Calu3 (cell line): ENCODE measurements at regions not wholly inside any gene's neighbourhood (a gene's known extent, or its start where the extent isn't known, plus 50 kb on each side); places are given as distances from the start of the nearest gene placed in this dataset.
"Not testable (repeated sequence)": the region's sequence is repeated elsewhere in the genome, so short reads cannot be mapped to it uniquely, and the experiment has no call there.

Experiments
- BruUV-seq: library from RNA; stranded (reverse); fragments of 400-500 nt; replicated peaks from 2 replicates; lab custom pipeline; 2021; lab: Mats Ljungman, UMichigan
- CTCF ChIA-PET: fragments of 300-600 bp; sonication (Branson Sonifier 250); formaldehyde crosslinking; loops from one replicate; lab custom pipeline; 2022; ENCODE audit warnings: antibody characterized with exemption; lab: Charles Lee
- DNase-seq: peaks from one replicate; pipeline ENCODE4 v3.0.0; 2022
- H3K27ac Mint-ChIP-seq: one replicate; pipeline ENCODE4 v1.8.0; 2022; ENCODE audit warnings: mixed read lengths; ENCODE audit not compliant: unreplicated experiment
- H3K27me3 Mint-ChIP-seq: one replicate; pipeline ENCODE4 v1.8.0; 2022; ENCODE audit warnings: mixed read lengths; ENCODE audit not compliant: unreplicated experiment
- H3K36me3 Mint-ChIP-seq: one replicate; pipeline ENCODE4 v1.8.0; 2022; ENCODE audit warnings: mild to moderate bottlenecking, moderate library complexity, mixed read lengths; ENCODE audit not compliant: insufficient read depth, unreplicated experiment
- H3K4me1 Mint-ChIP-seq: one replicate; pipeline ENCODE4 v1.8.0; 2022; ENCODE audit warnings: mild to moderate bottlenecking, low read depth, mixed read lengths; ENCODE audit not compliant: unreplicated experiment
- H3K4me3 Mint-ChIP-seq: one replicate; pipeline ENCODE4 v1.8.0; 2022; ENCODE audit warnings: mild to moderate bottlenecking, low read depth, moderate library complexity, mixed read lengths; ENCODE audit not compliant: unreplicated experiment
- H3K9me3 Mint-ChIP-seq: one replicate; pipeline ENCODE4 v1.8.0; 2022; ENCODE audit warnings: low read depth, mixed read lengths; ENCODE audit not compliant: unreplicated experiment
- intact Hi-C: fragments of 100-400 bp; cut with micrococcal nuclease; formaldehyde crosslinking; loops from one replicate; pipeline ENCODE4 v1.10.0; 2022; ENCODE audit not compliant: unreplicated experiment
- TF ChIP-seq, protein P1 (sequence below): fragments of 200-600 bp; IDR thresholded peaks from one replicate; pipeline ENCODE4 v1.8.0; 2022; ENCODE audit warnings: antibody characterized with exemption; ENCODE audit not compliant: unreplicated experiment

DNA sequence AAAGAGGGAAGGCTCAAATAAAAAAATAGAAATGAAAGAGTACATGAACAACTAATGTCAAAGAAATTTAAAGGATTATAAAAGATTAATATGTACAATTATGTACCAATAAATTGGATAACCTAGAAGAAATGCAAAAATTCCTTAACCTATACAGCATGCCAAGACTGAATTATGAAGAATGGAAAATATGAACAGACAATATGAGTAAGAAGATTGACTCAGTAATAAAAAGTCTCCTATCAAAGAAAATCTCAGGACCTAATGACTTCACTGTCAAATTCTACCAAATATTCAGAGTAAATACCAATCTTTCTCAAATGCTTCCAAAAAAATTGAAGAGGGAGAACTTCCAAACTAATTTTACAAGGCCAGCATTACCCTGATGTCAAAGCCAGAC is 120.2 kb upstream of the SPOPL start:
- Mint-ChIP-seq H3K9me3 (peaks cover 8% of the 10 kb centered on the region), H3K4me3 (no peak overlapping the region), H3K4me1 (peaks cover 15% of the 10 kb centered on the region), H3K36me3 (no peaks in the 10 kb centered on the region), H3K27me3 (no peaks in the 10 kb centered on the region), H3K27ac (no peak overlapping the region)
- CTCF ChIA-PET, result no interaction called here
- intact Hi-C loops, result no loop called here
- TF ChIP-seq, protein P1, sequence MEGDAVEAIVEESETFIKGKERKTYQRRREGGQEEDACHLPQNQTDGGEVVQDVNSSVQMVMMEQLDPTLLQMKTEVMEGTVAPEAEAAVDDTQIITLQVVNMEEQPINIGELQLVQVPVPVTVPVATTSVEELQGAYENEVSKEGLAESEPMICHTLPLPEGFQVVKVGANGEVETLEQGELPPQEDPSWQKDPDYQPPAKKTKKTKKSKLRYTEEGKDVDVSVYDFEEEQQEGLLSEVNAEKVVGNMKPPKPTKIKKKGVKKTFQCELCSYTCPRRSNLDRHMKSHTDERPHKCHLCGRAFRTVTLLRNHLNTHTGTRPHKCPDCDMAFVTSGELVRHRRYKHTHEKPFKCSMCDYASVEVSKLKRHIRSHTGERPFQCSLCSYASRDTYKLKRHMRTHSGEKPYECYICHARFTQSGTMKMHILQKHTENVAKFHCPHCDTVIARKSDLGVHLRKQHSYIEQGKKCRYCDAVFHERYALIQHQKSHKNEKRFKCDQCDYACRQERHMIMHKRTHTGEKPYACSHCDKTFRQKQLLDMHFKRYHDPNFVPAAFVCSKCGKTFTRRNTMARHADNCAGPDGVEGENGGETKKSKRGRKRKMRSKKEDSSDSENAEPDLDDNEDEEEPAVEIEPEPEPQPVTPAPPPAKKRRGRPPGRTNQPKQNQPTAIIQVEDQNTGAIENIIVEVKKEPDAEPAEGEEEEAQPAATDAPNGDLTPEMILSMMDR, result no peak
- no peak for DNase-seq
- no TSS peak for BruUV-seq

DNA sequence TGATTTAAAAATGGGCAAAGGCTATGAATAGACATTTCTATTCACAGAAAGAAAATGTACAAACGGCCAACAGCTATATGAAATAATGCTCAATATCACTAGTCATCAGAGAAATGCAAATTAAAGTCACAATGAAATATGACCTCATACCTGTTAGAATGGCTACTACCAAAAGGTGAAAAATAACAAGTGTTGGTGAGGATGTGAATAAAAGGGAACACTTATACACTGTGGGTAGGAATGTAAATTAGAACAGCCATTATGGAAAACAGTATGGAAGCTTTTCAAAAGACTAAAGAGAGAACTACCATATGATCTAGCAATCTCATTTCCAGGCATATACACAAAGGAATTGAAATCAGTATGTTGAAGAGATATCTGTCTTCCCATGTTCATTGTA is 118.9 kb upstream of the SPOPL start:
- Mint-ChIP-seq H3K4me3 (no peak overlapping the region), H3K27me3 (no peaks in the 10 kb centered on the region), H3K36me3 (no peaks in the 10 kb centered on the region), H3K4me1 (peaks cover 15% of the 10 kb centered on the region), H3K27ac (no peak overlapping the region), H3K9me3 (peaks cover 8% of the 10 kb centered on the region)
- intact Hi-C loops, result no loop called here
- CTCF ChIA-PET, result interaction anchor here (0.8 kb wide), 1 partner anchor 507 kb away, joined by 3 read pairs; no protein-coding TSS in a partner anchor
- no peak for DNase-seq
- no TSS peak for BruUV-seq
- TF ChIP-seq, protein P1, result no peak

DNA sequence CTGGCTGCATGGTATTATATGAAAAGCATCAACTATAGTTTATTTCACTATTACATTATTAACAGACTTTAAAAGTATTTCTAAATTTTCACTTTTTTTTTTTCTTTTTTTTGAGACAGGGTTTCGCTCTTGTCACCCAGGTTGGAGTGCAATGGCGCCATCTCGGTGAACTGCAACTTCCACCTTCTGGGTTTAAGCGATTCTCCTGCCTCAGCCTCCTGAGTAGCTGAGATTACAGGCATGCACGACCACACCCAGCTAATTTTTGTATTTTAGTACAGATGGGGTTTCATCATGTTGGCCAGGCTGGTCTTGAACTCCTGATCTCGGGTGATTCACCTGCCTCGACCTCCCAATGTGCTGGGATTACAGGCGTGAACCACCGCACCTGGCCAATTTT is 115.4 kb upstream of the SPOPL start:
- H3K36me3 Mint-ChIP-seq, H3K4me3 Mint-ChIP-seq, intact Hi-C loops, H3K27ac Mint-ChIP-seq, H3K27me3 Mint-ChIP-seq, DNase-seq, BruUV-seq, H3K9me3 Mint-ChIP-seq: not testable (repeated sequence)
- H3K4me1 Mint-ChIP-seq, result peaks cover 18% of the 10 kb centered on the region
- CTCF ChIA-PET, result interaction anchor here (0.7 kb wide), 1 partner anchor 1175 kb away, joined by 3 read pairs; no protein-coding TSS in a partner anchor

DNA sequence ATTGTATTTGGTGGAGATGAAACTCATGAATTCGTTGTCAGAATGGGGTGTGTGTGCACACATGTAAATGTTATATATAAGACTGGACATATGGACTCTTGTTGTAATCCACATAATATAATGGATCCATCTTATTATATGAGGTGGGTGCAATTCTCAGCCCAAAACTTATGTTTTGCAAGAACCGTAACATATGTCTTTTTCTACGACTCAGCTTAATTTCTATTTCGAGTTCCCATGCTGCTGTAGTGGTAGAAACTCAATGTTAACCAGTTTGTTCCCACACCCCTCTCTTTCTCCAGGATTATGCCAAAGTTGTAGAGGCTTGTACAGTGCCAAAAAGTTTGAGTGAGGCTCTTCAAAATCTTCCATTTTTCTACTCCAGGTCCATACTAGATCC is 112.5 kb upstream of the SPOPL start:
- BruUV-seq, result no TSS peak
- CTCF ChIA-PET, result no interaction called here

DNA sequence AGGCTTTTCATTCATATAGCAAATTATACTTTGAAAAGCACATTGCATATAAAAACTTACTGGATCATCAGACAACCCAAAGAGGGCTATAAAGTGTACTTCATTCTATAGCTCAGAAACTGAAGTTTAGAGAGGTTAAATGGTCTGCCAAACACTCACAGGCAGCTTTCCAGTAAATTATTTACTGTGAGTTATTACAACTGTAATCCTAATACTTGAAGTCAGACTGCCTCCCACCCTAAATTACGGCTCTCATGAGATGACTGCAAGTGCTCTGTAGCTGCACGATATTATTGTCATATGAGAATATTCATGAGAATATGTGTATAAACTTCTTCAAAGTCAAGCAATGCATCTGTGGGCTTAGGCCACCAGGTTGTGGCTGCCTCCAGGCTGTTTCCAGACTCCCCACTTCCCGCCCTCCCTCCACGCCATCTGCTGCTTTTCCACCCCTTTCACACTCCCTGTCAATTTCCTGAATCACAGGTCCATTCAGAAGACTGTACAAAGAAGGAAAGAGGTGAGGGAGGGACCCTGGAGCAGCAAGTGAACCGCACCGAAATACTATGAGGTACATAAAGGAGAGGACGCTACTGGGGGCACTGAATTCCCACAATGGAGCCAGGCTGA is 111.1 kb upstream of the SPOPL start:
- Mint-ChIP-seq H3K9me3 (no peaks in the 10 kb centered on the region), H3K27ac (no peak overlapping the region), H3K4me3 (no peak overlapping the region), H3K27me3 (no peaks in the 10 kb centered on the region), H3K4me1 (peaks cover 31% of the 10 kb centered on the region), H3K36me3 (no peaks in the 10 kb centered on the region)
- intact Hi-C loops, result no loop called here
- CTCF ChIA-PET, result interaction anchor here (0.6 kb wide), 1 partner anchor 239 kb away, joined by 3 read pairs; no protein-coding TSS in a partner anchor
- DNase-seq, result no peak
- TF ChIP-seq, protein P1, result no peak
- BruUV-seq, result no TSS peak

More for the DNA sequence above, 112.5 kb upstream of the SPOPL start:
- TF ChIP-seq, protein P1, result no peak
- H3K9me3 Mint-ChIP-seq, result no peaks in the 10 kb centered on the region
- H3K4me3 Mint-ChIP-seq, result no peak overlapping the region
- peaks cover 28% of the 10 kb centered on the region for H3K4me1 Mint-ChIP-seq
- H3K27ac Mint-ChIP-seq, result no peak overlapping the region
- no peaks in the 10 kb centered on the region for H3K27me3 Mint-ChIP-seq
- no peaks in the 10 kb centered on the region for H3K36me3 Mint-ChIP-seq
- no peak for DNase-seq
- intact Hi-C loops, result no loop called here
